BJ (cell line): ENCODE measurements at regions not wholly inside any gene's neighbourhood (a gene's known extent, or its start where the extent isn't known, plus 50 kb on each side); places are given as distances from the start of the nearest gene placed in this dataset.

Experiments used
- CTCF ChIA-PET: fragments of 350-600 bp; formaldehyde crosslinking; extraction: SDS; loops from one replicate; lab custom pipeline; 2021; ENCODE audit warnings: antibody characterized with exemption, inconsistent platforms; lab: Yijun Ruan, JAX
- POLR2A ChIA-PET: fragments of 300-600 bp; sonication (Branson Sonifier 250); formaldehyde crosslinking; extraction: SDS; loops from one replicate; lab custom pipeline; 2021; ENCODE audit warnings: antibody characterized with exemption; lab: Charles Lee
- DNase-seq: peaks from one replicate; pipeline ENCODE4 v3.0.0-alpha.2; 2011; ENCODE audit warnings: low read depth
- H3K27me3 ChIP-seq: 2 replicates; pipeline ENCODE4 v1.6.0; 2011; ENCODE audit warnings: low read length; ENCODE audit not compliant: control insufficient read depth, insufficient read depth
- H3K36me3 ChIP-seq: 2 replicates; pipeline ENCODE4 v1.5.1; 2011; ENCODE audit warnings: low read length; ENCODE audit not compliant: control insufficient read depth, insufficient read depth
- H3K4me3 ChIP-seq: 2 replicates; pipeline ENCODE4 v1.5.1; 2011; ENCODE audit warnings: low read depth, mild to moderate bottlenecking, control low read depth, low read length
- CTCF ChIP-seq: IDR thresholded peaks from 2 replicates; pipeline ENCODE4 v1.5.1; 2011; ENCODE audit warnings: low read depth, mild to moderate bottlenecking, control low read depth, inconsistent platforms, low read length, moderate library complexity; ENCODE audit not compliant: insufficient read depth

GRCh38 chr3:40768046-40768445, 243.3 kb downstream of the ZNF621 start:
- CTCF ChIA-PET, result no interaction called here
- TF ChIP-seq CTCF, result no peak

GRCh38 chr3:40768536-40768935, 243.8 kb downstream of the ZNF621 start:
- POLR2A ChIA-PET, result no interaction called here
- DNase-seq, result no peak
- CTCF ChIA-PET, result no interaction called here
- TF ChIP-seq CTCF, result no peak
- H3K27me3 ChIP-seq, result no peaks in the 10 kb centered on the region
- no peak overlapping the region for H3K4me3 ChIP-seq
- H3K36me3 ChIP-seq, result no peaks in the 10 kb centered on the region

More at GRCh38 chr3:40768046-40768445, 243.3 kb downstream of the ZNF621 start:
- H3K27me3 ChIP-seq, result no peaks in the 10 kb centered on the region
- POLR2A ChIA-PET, result no interaction called here
- H3K36me3 ChIP-seq, result no peaks in the 10 kb centered on the region
- DNase-seq, result no peak
- H3K4me3 ChIP-seq, result no peak overlapping the region

GRCh38 chr3:40770061-40770460, 245.3 kb downstream of the ZNF621 start:
- POLR2A ChIA-PET, result no interaction called here

GRCh38 chr3:40771112-40771511, 246.4 kb downstream of the ZNF621 start:
- no peak for TF ChIP-seq CTCF
- Histone ChIP-seq H3K36me3 (no peaks in the 10 kb centered on the region), H3K4me3 (no peak overlapping the region), H3K27me3 (no peaks in the 10 kb centered on the region)
- ChIA-PET POLR2A (no interaction called here), CTCF (interaction anchor here (1.1 kb wide), 1 partner anchor 10 kb away, joined by 3 read pairs; no protein-coding TSS in a partner anchor)
- no peak for DNase-seq

More at GRCh38 chr3:40770061-40770460, 245.3 kb downstream of the ZNF621 start:
- Histone ChIP-seq H3K27me3 (no peaks in the 10 kb centered on the region), H3K36me3 (no peaks in the 10 kb centered on the region), H3K4me3 (no peak overlapping the region)
- DNase-seq, result no peak
- CTCF ChIA-PET, result no interaction called here
- no peak for TF ChIP-seq CTCF

- ChIA-PET CTCF (no interaction called here), POLR2A (no interaction called here)
- Histone ChIP-seq H3K27me3 (no peaks in the 10 kb centered on the region), H3K36me3 (no peaks in the 10 kb centered on the region), H3K4me3 (no peak overlapping the region)
- TF ChIP-seq CTCF, result no peak
- no peak for DNase-seq
These were observed 254.3 kb downstream of the ZNF621 start for GRCh38 chr3:40779039-40779438.
